ENCODE measurements at regions not wholly inside any gene's neighbourhood (a gene's known extent, or its start where the extent isn't known, plus 50 kb on each side); places are given as distances from the start of the nearest gene placed in this dataset.
A peak's percentile ranks its signal among the peaks of the same experiment; 100 is the strongest.
"Not testable (repeated sequence)": the region's sequence is repeated elsewhere in the genome, so short reads cannot be mapped to it uniquely, and the experiment has no call there.

GRCh38 chrX:465418-466215, 78.9 kb upstream of the PPP2R3B start:
- no peak for DNase-seq (ENCODE audit: low read depth)

- DNase-seq (ENCODE audit: low read depth): not testable (repeated sequence)
Observed at GRCh38 chrX:466836-467235, 80.1 kb upstream of the PPP2R3B start.

- not testable (repeated sequence) for DNase-seq (ENCODE audit: low read depth)
Observed at GRCh38 chrX:467686-468085, 81.0 kb upstream of the PPP2R3B start.

GRCh38 chrX:468979-469378, 82.3 kb upstream of the PPP2R3B start:
- DNase-seq (ENCODE audit: low read depth): no peak

GRCh38 chrX:470686-471085, 84.0 kb upstream of the PPP2R3B start:
- no peak for DNase-seq (ENCODE audit: low read depth)

DNA sequence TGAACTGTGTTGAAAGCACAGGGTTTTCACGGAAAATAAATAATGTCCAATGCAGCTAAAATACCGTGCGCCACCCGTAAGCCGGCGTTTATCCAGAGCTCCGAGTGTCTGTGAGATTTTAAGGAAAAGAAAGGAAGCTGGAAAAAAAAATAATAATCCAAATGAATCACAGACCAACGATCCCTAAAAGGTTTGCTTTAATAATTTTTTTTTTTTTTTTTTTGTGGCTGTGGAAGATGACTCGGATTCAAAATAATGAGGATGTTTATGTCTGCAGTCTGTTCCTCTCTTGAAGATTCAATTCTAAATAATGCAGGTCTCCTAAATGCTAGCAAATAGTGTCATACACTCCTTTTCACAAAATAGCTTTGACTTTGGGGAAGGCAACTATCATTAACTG, 84.6 kb upstream of the PPP2R3B start:
- no peak for DNase-seq (ENCODE audit: low read depth)

DNA sequence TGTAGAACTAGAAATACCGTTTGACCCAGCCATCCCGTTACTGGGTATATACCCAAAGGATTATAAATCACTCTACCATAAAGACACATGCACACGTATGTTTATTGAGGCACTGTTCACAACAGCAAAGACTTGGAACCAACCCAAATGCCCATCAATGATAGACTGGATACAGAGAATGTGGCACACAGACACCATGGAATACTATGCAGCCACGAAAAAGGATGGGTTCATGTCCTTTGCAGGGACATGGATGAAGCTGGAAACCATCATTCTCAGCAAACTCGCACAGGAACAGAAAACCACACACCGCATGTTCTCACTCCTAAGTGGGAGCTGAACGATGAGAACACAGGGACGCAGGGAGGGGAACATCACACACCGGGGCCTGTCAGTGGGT, 85.6 kb upstream of the PPP2R3B start:
- DNase-seq (ENCODE audit: low read depth): not testable (repeated sequence)

GRCh38 chrX:475926-476723, 89.4 kb upstream of the PPP2R3B start:
- peak; percentile 25 for DNase-seq (ENCODE audit: low read depth)

- DNase-seq (ENCODE audit: low read depth): no peak
Observed at GRCh38 chrX:476724-477075, 90.0 kb upstream of the PPP2R3B start.

- DNase-seq (ENCODE audit: low read depth): no peak
Observed at GRCh38 chrX:477441-478012, 90.8 kb upstream of the PPP2R3B start.

- no peak for DNase-seq (ENCODE audit: low read depth)
Observed at GRCh38 chrX:479273-479981, 92.7 kb upstream of the PPP2R3B start.

DNA sequence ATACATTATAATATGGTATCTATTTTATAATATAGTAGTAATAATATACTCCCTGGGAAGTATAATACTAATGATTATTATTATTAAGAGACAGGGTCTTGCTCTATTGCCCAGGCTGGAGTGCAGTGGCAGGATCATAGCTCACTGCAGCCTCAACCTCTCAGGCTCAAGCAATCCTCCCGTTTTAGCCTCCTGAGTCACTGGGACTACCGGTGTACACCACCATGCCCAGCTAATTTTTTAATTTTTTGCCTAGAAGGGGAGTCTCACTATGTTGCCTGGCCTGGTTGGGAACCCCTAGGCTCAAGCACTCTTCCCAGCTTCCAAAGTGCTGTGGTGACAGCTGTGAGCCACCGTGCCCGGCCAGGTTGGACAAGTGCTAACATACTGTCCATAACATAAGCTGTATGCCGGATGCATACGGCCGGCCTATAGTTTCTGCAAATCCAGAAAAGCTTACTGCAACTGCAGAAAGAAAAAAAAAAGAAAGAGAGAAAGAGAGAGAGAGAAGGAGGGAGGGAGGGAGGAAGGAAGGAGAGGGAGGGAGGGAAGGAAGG, 94.2 kb upstream of the PPP2R3B start:
- DNase-seq (ENCODE audit: low read depth): no peak

DNA sequence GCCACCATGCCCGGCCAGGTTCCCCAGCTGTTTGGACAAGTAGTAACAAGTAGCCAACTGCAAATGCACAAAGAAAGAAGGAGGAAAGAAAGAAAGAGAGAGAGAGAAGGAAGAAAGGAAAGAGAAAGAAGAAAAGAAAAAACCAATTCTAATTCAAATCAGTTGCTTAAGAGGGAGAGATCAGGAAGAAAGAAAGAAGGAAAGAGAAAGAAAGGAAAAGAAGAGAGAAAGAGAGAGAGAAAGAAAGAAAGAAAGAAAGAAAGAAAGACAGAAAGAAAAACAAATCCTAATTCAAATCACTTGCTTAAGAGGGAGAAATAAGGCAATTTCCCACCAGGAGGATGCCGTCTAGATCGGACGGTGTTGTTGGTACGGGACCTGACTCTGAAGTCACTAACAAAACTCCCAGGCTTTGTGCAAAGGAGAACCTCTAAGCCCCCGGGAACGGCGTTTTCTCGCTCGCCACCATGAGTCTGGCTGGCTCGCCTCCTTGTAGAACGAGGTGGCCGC, 95.5 kb upstream of the PPP2R3B start:
- no peak for DNase-seq (ENCODE audit: low read depth)

DNA sequence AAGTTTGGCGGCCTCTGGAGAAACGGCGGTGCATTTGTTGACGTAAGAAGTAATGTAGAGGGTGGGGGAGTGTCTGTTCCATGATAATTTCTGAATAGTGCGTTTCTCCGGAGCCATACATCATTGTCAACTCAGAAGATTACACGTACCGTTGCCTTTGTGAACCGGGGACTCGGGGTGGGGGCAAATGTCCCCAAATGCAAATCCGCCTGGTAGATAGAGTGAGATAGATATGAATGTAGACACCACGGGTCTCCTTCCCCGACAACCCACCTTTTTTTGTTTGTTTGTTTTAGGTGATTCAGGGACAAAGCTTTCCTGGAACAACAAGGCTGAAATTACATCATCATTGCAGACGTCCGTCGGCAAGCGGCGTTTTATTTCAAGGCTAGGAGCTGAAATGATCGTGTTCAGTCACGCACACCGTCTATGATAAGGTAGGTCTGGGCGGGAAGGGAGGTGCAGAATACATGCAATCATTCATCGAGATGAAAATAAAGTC, 96.0 kb upstream of the PPP2R3B start:
- no peak for DNase-seq (ENCODE audit: low read depth)

- no peak for DNase-seq (ENCODE audit: low read depth)
Observed at GRCh38 chrX:485368-485767, 98.7 kb upstream of the PPP2R3B start.

- DNase-seq (ENCODE audit: low read depth): no peak
Observed at GRCh38 chrX:486325-486724, 99.6 kb upstream of the PPP2R3B start.

DNA sequence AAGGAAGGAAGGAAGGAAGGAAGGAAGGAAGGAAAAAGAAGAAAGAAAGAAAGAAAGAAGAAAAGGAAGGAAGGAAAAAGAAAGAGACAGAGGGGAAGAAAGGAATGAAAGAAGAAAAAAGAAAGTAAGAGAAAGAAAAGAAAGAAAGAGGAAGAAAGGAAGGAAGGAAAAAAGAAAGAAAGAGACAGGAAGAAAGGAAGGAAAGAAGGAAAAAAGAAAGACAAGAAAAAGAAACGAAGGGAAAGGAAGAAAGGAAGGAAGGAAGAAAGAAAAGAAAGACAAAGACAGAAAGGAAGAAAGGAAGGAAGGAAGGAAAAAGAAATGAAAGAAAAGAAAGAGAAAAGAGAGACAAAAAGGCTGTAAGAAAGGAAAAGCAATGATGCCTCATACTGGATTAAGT, 101.1 kb upstream of the PPP2R3B start:
- DNase-seq (ENCODE audit: low read depth): no peak

GRCh38 chrX:489820-490219, 103.1 kb upstream of the PPP2R3B start:
- no peak for DNase-seq (ENCODE audit: low read depth)

GRCh38 chrX:497186-498014, 110.7 kb upstream of the PPP2R3B start:
- no peak for DNase-seq (ENCODE audit: low read depth)

DNA sequence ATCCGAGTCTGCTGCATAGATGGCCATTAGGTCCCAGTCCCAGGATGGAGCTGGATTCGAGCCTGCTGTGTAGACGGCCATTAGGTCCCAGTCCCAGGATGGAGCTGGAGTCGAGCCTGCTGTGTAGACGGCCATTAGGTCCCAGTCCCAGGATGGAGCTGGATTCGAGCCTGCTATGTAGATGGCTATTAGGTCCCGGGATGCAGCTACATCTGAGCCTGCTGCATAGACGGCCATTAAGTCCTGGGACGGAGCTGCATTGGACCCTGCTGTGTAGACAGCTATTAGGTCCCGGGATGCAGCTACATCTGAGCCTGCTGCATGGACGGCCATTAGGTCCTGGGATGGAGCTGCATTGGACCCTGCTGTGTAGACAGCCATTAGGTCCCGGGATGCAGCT, 112.2 kb upstream of the PPP2R3B start:
- DNase-seq (ENCODE audit: low read depth): not testable (repeated sequence)

Data from HT1080 (cell line).